ENCODE measurements at regions not wholly inside any gene's neighbourhood (a gene's known extent, or its start where the extent isn't known, plus 50 kb on each side); places are given as distances from the start of the nearest gene placed in this dataset.
A peak's percentile ranks its signal among the peaks of the same experiment; 100 is the strongest.

DNA sequence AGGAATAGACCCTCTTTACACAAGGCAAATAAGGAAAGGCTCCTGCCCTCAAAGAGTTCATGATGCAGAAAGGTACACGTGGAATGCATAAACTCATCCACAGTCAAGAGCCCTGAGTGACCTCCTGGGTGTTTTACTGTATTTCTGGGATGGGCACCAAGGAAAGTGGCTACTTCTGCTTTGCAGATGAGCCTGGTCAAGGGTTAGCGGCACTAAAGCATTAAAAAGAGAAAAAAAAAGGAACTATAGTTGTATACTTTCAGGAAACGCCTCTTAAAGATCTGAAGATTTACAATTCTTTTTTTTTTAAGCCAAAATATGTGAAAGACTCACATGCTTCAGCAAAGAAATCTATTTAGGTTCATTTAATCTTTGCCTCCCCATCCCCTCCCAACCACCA, 366.2 kb upstream of the PDE4D start:
- ATAC-seq, result no peak
- DNase-seq, result no peak

- ATAC-seq, result no peak
- no peak for DNase-seq
These were observed 364.2 kb upstream of the PDE4D start for GRCh38 chr5:60257596-60258271.

DNA sequence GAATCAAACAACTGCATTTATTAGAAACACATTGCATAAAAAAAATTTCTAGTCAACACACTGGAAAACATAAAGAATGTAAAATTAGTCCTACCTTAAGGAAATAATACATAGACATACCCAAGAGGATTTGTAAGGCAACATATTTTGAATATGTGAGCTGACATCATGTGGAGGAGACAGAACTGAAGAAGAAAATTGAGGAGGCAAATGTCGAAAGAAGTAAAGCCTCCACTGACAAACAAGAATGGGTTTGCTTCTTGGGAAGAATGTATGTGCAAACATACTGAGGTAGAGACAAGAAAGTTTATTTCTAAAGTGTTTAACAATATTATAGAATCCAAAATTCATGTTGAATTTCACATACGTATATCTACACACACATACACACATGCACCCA, 363.0 kb upstream of the PDE4D start:
- ATAC-seq (no peak), DNase-seq (no peak)

DNA sequence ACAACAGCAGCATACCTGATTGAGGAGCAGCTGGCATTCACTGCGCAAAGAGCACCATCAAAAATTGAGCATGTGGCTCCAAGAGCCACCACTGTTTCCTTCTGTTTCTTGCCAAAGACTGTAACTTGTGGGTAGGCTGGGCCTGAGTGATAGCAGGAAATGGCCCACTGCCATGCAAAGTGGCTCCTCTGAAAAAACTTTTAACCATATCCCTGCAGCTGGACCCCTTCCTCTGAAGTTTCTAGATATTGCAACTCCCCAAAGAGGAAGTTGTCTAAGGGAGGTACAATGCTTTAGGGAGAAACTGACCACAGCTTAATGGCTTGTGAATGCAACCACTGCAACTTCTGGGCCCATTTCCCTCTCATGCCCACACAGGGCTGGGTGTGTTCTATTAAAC, 355.4 kb upstream of the PDE4D start:
- ATAC-seq (no peak), DNase-seq (no peak)

- ATAC-seq, result no peak
These were observed 350.2 kb upstream of the PDE4D start for GRCh38 chr5:60243713-60244112.

GRCh38 chr5:60232036-60232795, 338.7 kb upstream of the PDE4D start:
- ATAC-seq, result no peak

More at GRCh38 chr5:60243713-60244112, 350.2 kb upstream of the PDE4D start:
- no peak for DNase-seq

GRCh38 chr5:60230456-60230855, 336.9 kb upstream of the PDE4D start:
- no peak for ATAC-seq
- no peak for DNase-seq

More at GRCh38 chr5:60232036-60232795, 338.7 kb upstream of the PDE4D start:
- DNase-seq, result no peak

- no peak for DNase-seq
- ATAC-seq, result no peak
These were observed 336.2 kb upstream of the PDE4D start for GRCh38 chr5:60229691-60230185.

GRCh38 chr5:60228676-60229075, 335.1 kb upstream of the PDE4D start:
- DNase-seq, result no peak
- no peak for ATAC-seq

DNA sequence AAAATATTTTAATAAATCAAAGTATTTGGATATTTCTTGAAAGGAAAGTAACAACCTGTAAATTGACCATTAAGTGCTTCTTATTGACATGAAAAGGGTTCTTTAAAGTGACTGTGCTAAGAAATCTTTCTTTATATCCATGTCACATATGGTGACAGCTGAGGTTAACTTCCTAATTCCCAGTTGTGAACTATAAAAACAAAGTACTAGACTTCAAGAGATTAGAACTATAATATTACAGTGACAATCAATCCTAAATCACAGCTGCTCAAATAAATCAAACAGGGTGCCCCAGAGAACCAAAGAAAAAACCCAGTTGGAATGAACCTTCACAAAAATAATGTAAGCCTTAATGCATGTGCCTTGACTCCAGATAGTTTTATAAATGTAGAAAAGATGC, 332.6 kb upstream of the PDE4D start:
- DNase-seq (no peak), ATAC-seq (no peak)

GRCh38 chr5:60223342-60223741, 329.8 kb upstream of the PDE4D start:
- ATAC-seq, result no peak
- DNase-seq, result no peak

- no peak for ATAC-seq
- no peak for DNase-seq
These were observed 326.4 kb upstream of the PDE4D start for GRCh38 chr5:60219921-60220320.

GRCh38 chr5:60210810-60211209, 317.3 kb upstream of the PDE4D start:
- DNase-seq (no peak), ATAC-seq (no peak)

DNA sequence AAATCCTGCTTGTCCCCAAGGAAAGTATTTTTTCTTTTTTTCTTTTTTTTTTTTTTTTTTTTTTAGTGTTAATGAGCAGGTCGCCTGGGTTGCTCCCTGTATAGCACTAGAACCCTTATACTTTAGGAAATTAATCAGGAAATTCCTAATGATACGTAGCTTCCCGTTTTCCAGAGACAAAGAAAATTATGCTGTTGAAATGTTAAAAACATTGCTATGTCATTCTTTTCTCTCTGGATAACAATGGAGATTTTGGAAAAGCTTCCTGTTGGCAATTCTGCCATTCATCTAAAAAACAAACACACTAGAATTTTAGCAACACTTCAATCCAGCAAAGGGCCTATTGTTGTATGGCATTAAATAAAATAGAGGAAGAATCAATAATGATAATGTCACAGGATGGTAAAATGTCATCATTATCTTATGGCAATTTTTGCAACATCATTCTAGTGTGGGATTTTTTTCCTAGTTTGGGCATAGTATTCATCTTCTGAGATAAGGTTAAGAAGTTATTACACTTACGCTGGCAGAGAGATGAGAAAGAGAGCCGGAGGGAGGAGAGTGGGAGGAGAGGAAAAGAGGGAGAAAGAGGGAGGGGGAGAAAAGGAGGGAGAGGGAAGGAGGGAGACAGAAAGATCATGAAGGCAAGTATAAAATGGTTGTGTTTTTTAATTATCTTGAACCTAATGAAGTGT, 315.8 kb upstream of the PDE4D start:
- ATAC-seq (no peak), DNase-seq (no peak)

DNA sequence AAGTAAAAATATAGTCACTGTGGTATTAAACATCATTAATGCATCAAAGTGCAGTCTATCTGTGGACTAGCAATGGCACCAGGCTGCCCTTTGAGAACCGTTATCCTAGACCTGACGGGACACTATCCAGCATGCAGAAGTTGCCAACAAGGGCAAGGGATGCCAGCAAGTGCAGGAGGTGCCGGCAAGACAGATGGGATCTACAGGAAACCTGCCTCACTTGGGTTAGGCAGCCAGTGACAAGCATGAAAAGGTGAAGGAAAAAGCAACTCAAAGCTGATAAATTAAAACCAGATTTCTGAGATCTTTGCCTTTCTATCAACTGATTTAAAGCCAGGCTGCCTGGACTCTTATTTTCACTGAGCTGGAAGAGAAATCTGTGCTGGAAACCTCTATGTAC, 315.2 kb upstream of the PDE4D start:
- ATAC-seq, result no peak
- no peak for DNase-seq

DNA sequence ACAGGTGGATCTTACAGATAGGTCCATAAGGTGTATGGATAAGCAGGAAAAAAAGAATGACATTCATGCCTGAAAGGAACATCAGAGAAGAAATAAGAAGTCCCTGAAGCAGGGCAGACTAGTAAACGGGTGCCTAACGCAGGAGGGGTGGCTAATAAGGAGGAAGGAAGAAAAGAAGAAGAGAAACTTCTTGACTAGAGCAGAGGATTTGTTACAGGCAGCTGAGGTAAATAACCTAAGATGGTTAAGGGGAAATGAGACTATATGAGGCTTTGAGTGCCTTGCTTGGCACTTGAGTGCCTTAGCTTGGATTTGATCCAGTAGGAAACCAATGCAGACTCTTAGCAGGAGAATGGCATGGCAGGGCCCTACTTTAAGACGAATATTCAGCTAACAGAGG, 313.5 kb upstream of the PDE4D start:
- ATAC-seq (peak; percentile 28), DNase-seq (no peak)

DNA sequence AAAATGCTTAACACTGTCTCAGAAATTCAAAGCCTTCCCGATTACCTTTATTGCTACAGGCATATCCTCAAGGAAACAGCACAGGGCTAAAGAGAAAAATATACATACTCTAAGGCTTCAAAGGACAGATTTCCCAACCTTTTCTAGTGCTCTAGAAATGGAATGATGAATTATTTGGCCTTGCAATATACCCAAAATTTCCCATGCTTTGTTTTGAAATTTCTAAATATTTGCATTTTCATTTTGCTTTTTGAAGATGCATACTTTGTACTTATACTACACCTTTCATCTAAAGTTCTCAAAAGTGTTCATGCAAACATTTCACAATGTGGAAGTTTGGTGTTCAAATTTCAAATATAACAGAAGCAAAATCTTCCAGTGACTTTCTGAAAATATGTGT, 312.7 kb upstream of the PDE4D start:
- no peak for ATAC-seq

DNA sequence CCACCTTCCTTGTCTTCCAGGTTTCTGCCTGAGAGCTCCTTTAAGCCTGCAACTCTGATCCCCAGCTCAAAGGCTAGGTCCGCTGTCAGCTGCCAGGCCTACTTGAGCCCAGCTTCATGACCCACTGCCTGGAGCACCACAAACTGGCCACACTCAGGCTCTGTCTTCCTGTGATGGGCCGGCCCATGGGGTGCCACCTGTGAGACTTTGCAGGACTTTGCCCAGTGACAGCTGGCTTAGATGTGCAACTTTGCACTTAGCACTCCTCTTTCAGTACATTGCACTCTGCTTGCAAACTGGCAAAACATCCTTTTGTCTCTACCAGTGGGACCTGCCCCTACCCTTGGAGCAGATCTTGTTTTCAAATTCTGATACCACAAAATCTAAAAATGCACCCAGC, 311.5 kb upstream of the PDE4D start:
- ATAC-seq (no peak), DNase-seq (no peak)

More for the DNA sequence above, 312.7 kb upstream of the PDE4D start:
- no peak for DNase-seq

- ATAC-seq (no peak), DNase-seq (no peak)
These were observed 303.0 kb upstream of the PDE4D start for GRCh38 chr5:60196385-60197113.

DNA sequence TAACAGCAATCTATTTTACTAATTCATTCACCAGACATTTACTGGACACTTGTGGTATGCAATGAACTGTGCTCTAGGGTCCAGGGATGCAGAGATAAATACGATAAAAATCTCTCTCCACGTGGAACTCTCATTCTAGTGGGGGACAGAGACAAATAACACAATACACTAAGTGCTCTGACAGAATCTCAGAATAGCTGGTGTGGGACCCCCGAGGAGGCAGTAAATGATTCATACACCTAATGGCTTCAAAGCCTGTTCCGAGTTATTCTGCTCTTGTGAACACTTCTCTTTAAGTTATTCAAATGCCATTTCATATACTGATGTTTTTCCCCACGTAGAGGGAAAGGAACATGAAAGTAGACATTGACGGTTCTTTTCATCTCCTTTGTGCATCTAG, 302.0 kb upstream of the PDE4D start:
- ATAC-seq (no peak), DNase-seq (no peak)

DNA sequence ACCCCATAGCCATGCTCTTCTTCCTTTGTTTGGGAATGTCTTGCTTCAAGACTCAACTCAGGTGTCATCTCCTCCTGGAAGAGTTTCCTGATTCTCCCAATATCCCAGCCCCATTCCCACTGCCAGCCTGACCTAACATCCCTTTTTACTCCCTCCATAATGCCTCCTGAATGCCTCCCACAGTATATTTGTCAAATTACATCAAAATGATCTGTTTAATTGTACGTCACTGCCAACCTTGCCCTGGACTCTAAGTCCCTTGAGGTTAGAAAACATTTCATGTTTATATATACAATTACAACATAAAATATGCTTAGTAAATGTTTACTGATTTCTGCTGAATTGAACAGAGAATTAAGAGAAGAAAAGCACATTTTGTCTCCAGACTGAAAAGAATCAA, 301.6 kb upstream of the PDE4D start:
- DNase-seq (no peak), ATAC-seq (no peak)

Measured in stimulated activated naive CD8-positive, alpha-beta T cell treated with anti-CD3 and anti-CD28 coated beads, Interleukin-15, Interleukin-2, amounts not matched to agents 100 U/mL and 50 U/mL, for 24 hours (primary cell).